PC-9 (cell line): ENCODE measurements at regions not wholly inside any gene's neighbourhood (a gene's known extent, or its start where the extent isn't known, plus 50 kb on each side); places are given as distances from the start of the nearest gene placed in this dataset.

Experiments
- BruUV-seq: library from RNA; stranded (reverse); fragments of 400-500 nt; replicated peaks from 2 replicates; lab custom pipeline; 2021; lab: Mats Ljungman, UMichigan
- CTCF ChIA-PET: fragments of 300-600 bp; sonication (Branson Sonifier 250); formaldehyde crosslinking; loops from one replicate; lab custom pipeline; 2022; ENCODE audit warnings: antibody characterized with exemption; lab: Charles Lee
- POLR2A ChIA-PET: fragments of 300-600 bp; sonication (Branson Sonifier 250); formaldehyde crosslinking; loops from one replicate; lab custom pipeline; 2022; ENCODE audit warnings: antibody characterized with exemption; ENCODE audit not compliant: unreplicated experiment; lab: Charles Lee
- DNase-seq, 2 experiments: peaks; one replicate each; pipeline versions ENCODE4 v3.0.0 to v3.0.0-alpha.2; 2015 to 2022; ENCODE audit warnings: mixed read lengths in 1 of 2
- H2AFZ ChIP-seq: fragments of 200-600 bp; sonication (generic); 2 replicates; pipeline ENCODE4 v1.8.1; 2017; ENCODE audit warnings: antibody characterized with exemption
- H3F3A ChIP-seq: fragments of 200-600 bp; sonication (generic); 2 replicates; pipeline ENCODE4 v1.8.1; 2017; ENCODE audit warnings: antibody characterized with exemption, mild to moderate bottlenecking, low read depth; ENCODE audit not compliant: insufficient read depth
- H3K27ac ChIP-seq: fragments of 200-600 bp; sonication (generic); 2 replicates; pipeline ENCODE4 v1.6.1; 2016; ENCODE audit warnings: mixed run types
- H3K27me3 ChIP-seq: fragments of 200-600 bp; sonication (generic); 2 replicates; pipeline ENCODE4 v1.6.1; 2016; ENCODE audit warnings: low read depth, mixed run types; ENCODE audit not compliant: insufficient read depth
- H3K36me3 ChIP-seq: fragments of 200-600 bp; sonication (generic); 2 replicates; pipeline ENCODE4 v1.6.1; 2016; ENCODE audit warnings: low read depth, mixed run types
- H3K4me1 ChIP-seq: fragments of 200-600 bp; sonication (generic); replicated peaks from 2 replicates; pipeline ENCODE4 v1.6.1; 2016; ENCODE audit warnings: mixed run types; ENCODE audit not compliant: insufficient read depth
- H3K4me2 ChIP-seq: fragments of 200-600 bp; sonication (generic); 2 replicates; pipeline ENCODE4 v1.6.1; 2017; ENCODE audit warnings: mixed run types
- H3K4me3 ChIP-seq: fragments of 200-600 bp; sonication (generic); 2 replicates; pipeline ENCODE4 v1.6.1; 2016; ENCODE audit warnings: mixed run types
- H3K79me2 ChIP-seq: fragments of 200-600 bp; sonication (generic); 2 replicates; pipeline ENCODE4 v1.6.1; 2017; ENCODE audit warnings: low read depth, mixed run types
- H3K9me2 ChIP-seq: fragments of 200-600 bp; sonication (generic); 2 replicates; pipeline ENCODE4 v1.8.1; 2017; ENCODE audit warnings: mild to moderate bottlenecking; ENCODE audit not compliant: insufficient read depth
- H3K9me3 ChIP-seq: fragments of 200-600 bp; sonication (generic); 2 replicates; pipeline ENCODE4 v1.8.1; 2016; ENCODE audit warnings: low read depth; ENCODE audit not compliant: insufficient read depth
- H4K20me1 ChIP-seq: fragments of 200-600 bp; sonication (generic); 2 replicates; pipeline ENCODE4 v1.8.1; 2017; ENCODE audit not compliant: insufficient read depth
- EZH2 ChIP-seq: fragments of 200-600 bp; sonication (generic); IDR thresholded peaks from 2 replicates; pipeline ENCODE4 v1.8.0; 2017; ENCODE audit warnings: antibody characterized with exemption, low read depth
- intact Hi-C: fragments of 100-400 bp; cut with micrococcal nuclease; formaldehyde crosslinking; loops from one replicate; pipeline ENCODE4 v1.10.0; 2022; ENCODE audit not compliant: unreplicated experiment
- TF ChIP-seq, protein P1 (sequence below): fragments of 200-600 bp; sonication (generic); conservative IDR thresholded peaks from 2 replicates; pipeline ENCODE4 v1.6.1; 2017; ENCODE audit warnings: mixed run types, antibody characterized with exemption, mild to moderate bottlenecking, moderate library complexity

DNA sequence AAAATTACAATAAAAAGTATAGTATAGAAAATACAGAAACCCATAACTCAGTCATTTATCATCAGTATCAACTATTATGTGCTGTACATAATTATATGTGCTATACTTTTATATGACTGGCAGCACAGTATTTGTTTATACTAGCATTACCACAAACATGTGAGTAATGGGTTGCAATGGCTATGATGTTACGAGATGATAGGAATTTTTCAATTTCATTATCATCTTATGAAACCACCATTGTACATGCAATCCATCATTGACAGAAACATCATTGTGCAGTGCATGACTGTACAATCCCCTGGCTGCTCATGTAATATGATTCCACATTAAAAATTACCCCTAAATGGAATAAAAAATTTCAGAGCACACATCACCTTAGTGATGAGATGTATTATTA, 55.7 kb upstream of the TMEM229A start:
- H3K4me3 ChIP-seq, result no peak overlapping the region
- no peak overlapping the region for H3K27ac ChIP-seq
- no peaks in the 10 kb centered on the region for H3K36me3 ChIP-seq
- BruUV-seq, result no TSS peak
- ChIA-PET CTCF (no interaction called here), POLR2A (no interaction called here)
- intact Hi-C loops, result no loop called here
- no peaks in the 10 kb centered on the region for H4K20me1 ChIP-seq
- H3F3A ChIP-seq, result no peaks in the 10 kb centered on the region
- H3K9me2 ChIP-seq, result 0 out of 2 replicates have a peak, but pooled peaks cover 3% of the 10 kb centered on the region
- no peaks in the 10 kb centered on the region for H3K79me2 ChIP-seq
- no peak for TF ChIP-seq EZH2
- TF ChIP-seq, protein P1, sequence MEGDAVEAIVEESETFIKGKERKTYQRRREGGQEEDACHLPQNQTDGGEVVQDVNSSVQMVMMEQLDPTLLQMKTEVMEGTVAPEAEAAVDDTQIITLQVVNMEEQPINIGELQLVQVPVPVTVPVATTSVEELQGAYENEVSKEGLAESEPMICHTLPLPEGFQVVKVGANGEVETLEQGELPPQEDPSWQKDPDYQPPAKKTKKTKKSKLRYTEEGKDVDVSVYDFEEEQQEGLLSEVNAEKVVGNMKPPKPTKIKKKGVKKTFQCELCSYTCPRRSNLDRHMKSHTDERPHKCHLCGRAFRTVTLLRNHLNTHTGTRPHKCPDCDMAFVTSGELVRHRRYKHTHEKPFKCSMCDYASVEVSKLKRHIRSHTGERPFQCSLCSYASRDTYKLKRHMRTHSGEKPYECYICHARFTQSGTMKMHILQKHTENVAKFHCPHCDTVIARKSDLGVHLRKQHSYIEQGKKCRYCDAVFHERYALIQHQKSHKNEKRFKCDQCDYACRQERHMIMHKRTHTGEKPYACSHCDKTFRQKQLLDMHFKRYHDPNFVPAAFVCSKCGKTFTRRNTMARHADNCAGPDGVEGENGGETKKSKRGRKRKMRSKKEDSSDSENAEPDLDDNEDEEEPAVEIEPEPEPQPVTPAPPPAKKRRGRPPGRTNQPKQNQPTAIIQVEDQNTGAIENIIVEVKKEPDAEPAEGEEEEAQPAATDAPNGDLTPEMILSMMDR, result no peak
- no peaks in the 10 kb centered on the region for H3K9me3 ChIP-seq
- no peak overlapping the region for H2AFZ ChIP-seq
- H3K4me2 ChIP-seq, result no peak overlapping the region
- no peak for DNase-seq
- no peaks in the 10 kb centered on the region for H3K4me1 ChIP-seq
- no peaks in the 10 kb centered on the region for H3K27me3 ChIP-seq

DNA sequence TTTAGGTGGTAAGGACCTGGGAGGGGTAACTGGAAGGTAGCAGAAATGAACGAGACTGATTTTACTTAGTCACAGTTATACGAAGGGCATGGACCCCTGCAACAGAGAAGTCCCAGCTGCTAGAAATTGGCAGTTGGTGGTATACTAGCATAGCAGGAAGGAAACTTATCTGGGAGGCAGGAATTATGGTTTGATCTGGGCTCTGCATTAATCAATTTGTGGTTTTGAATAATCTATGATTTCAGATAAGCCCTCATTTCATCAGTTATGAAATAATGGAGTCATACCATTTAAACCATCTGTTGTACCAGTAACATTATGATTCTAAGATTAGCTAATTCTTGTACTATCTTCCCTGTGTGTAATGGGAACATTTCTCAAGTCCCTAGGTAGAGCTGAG, 54.0 kb upstream of the TMEM229A start:
- intact Hi-C loops, result no loop called here
- no peaks in the 10 kb centered on the region for H3K9me3 ChIP-seq
- CTCF ChIA-PET, result no interaction called here
- POLR2A ChIA-PET, result no interaction called here
- no peak for DNase-seq
- H3F3A ChIP-seq, result no peaks in the 10 kb centered on the region
- BruUV-seq, result no TSS peak
- no peaks in the 10 kb centered on the region for H3K27me3 ChIP-seq
- TF ChIP-seq, protein P1, result no peak
- no peak for TF ChIP-seq EZH2
- 0 out of 2 replicates have a peak, but pooled peaks cover 3% of the 10 kb centered on the region for H3K9me2 ChIP-seq
- no peak overlapping the region for H3K27ac ChIP-seq
- no peaks in the 10 kb centered on the region for H3K79me2 ChIP-seq
- H3K4me1 ChIP-seq, result no peaks in the 10 kb centered on the region
- no peak overlapping the region for H2AFZ ChIP-seq
- H3K4me2 ChIP-seq, result no peak overlapping the region
- H4K20me1 ChIP-seq, result no peaks in the 10 kb centered on the region
- H3K36me3 ChIP-seq, result no peaks in the 10 kb centered on the region
- no peak overlapping the region for H3K4me3 ChIP-seq

DNA sequence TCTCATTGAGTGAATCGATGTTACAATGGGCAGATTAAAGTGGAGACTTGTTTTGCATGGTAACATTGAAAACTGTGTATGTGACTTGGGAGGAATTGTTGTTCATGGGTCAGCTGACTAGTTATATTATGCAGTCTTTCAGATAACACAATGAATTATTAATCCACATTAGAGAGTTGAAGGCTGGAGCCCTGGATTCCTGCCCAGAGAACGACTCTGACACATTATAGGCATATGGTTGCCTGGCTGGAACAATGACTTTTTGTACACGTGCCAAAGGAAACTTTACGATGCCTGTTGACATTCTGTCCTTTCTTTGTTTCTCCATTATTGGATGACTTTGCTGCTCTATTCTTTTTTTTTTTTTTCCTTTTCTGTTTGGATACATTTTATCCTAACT, 52.3 kb upstream of the TMEM229A start:
- ChIA-PET POLR2A (no interaction called here), CTCF (interaction anchor here (0.6 kb wide), 1 partner anchor 605 kb away, joined by 4 read pairs; no protein-coding TSS in a partner anchor)
- Histone ChIP-seq H3K4me1 (no peaks in the 10 kb centered on the region), H3K9me3 (no peaks in the 10 kb centered on the region), H4K20me1 (no peaks in the 10 kb centered on the region), H3K27me3 (no peaks in the 10 kb centered on the region), H3F3A (no peaks in the 10 kb centered on the region), H3K9me2 (no peaks in the 10 kb centered on the region), H3K36me3 (no peaks in the 10 kb centered on the region), H3K27ac (no peak overlapping the region), H3K79me2 (no peaks in the 10 kb centered on the region), H2AFZ (no peak overlapping the region), H3K4me2 (no peak overlapping the region), H3K4me3 (no peak overlapping the region)
- no TSS peak for BruUV-seq
- no peak for DNase-seq
- no peak for TF ChIP-seq EZH2
- TF ChIP-seq, protein P1, result no peak
- intact Hi-C loops, result no loop called here
